ENCODE measurements at regions not wholly inside any gene's neighbourhood (a gene's known extent, or its start where the extent isn't known, plus 50 kb on each side); places are given as distances from the start of the nearest gene placed in this dataset.
A peak's percentile ranks its signal among the peaks of the same experiment; 100 is the strongest.

DNA sequence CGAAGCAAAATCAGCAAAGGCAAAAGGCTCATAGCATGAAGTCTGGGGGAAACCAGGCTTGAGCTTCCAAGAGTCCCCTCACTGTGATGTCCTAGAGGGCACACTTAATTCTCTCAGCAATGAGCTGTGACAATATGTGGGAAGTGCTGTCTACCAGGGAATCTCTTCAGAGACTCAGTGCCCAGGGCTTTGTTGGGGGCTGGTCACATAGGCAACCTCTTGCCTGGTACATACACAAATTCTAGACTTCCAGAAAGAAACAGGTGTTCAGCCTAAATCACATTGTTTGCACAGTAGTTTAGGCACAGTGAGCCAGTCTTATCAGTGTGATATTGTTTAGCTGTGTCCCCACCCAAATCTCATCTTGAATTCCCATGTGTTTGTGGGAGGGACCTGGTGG lies 400.5 kb downstream of the PRDM2 start:
- Histone ChIP-seq H3K4me3 (no peak overlapping the region), H3K4me1 (no peaks in the 10 kb centered on the region), H3K36me3 (no peaks in the 10 kb centered on the region), H3K27ac (replicated peaks in 1 of 4) (no peak overlapping the region), H3K9me3 (no peaks in the 10 kb centered on the region), H3K27me3 (peaks cover 0 to 6% (median 0%) of the 10 kb centered on the region in 4 donors)
- intact Hi-C loops (cut with DNase I): loop anchor here (10.0 kb wide), 2 partner anchors 134 to 944 kb away; no protein-coding TSS in a partner anchor
- peak; percentile 80 for DNase-seq (ENCODE audit: extremely low spot score)
- no CpG with 5 or more reads among the region's 1 CpG for WGBS
- TF ChIP-seq, protein P1, sequence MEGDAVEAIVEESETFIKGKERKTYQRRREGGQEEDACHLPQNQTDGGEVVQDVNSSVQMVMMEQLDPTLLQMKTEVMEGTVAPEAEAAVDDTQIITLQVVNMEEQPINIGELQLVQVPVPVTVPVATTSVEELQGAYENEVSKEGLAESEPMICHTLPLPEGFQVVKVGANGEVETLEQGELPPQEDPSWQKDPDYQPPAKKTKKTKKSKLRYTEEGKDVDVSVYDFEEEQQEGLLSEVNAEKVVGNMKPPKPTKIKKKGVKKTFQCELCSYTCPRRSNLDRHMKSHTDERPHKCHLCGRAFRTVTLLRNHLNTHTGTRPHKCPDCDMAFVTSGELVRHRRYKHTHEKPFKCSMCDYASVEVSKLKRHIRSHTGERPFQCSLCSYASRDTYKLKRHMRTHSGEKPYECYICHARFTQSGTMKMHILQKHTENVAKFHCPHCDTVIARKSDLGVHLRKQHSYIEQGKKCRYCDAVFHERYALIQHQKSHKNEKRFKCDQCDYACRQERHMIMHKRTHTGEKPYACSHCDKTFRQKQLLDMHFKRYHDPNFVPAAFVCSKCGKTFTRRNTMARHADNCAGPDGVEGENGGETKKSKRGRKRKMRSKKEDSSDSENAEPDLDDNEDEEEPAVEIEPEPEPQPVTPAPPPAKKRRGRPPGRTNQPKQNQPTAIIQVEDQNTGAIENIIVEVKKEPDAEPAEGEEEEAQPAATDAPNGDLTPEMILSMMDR (IDR thresholded peaks at IDR 0.05): no peak
- TF ChIP-seq POLR2AphosphoS5 (IDR thresholded peaks at IDR 0.05) (no peak), POLR2A (IDR thresholded peaks at IDR 0.05; ENCODE audit: low read depth) (no peak), EP300 (IDR thresholded peaks at IDR 0.05) (no peak)

DNA sequence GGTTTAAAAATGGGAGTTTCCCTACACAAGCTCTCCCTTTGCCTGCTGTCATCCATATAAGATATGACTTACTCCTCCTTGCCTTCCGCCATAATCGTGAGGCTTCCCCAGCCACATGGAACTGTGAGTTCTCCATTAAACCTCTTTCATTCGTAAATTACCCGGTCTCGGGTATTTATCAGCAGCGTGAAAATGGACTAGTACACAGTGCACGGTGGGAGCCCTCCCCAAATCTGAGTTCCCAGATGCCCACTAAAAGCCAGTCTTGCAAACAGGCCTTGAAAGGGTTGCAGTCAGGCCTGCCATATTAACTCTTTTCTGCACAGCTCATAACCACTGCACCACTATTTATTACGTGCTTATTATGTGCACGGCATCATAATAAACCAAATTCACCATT lies 400.9 kb downstream of the PRDM2 start:
- intact Hi-C loops (cut with DNase I): loop anchor here (10.0 kb wide), 2 partner anchors 134 to 944 kb away; no protein-coding TSS in a partner anchor
- H3K4me1 ChIP-seq: no peaks in the 10 kb centered on the region
- peak; percentile 42 for DNase-seq (ENCODE audit: extremely low spot score)
- H3K27me3 ChIP-seq: peaks cover 0 to 6% (median 0%) of the 10 kb centered on the region in 4 donors
- H3K4me3 ChIP-seq: no peak overlapping the region
- TF ChIP-seq POLR2A (IDR thresholded peaks at IDR 0.05; ENCODE audit: low read depth) (no peak), EP300 (IDR thresholded peaks at IDR 0.05) (no peak), POLR2AphosphoS5 (IDR thresholded peaks at IDR 0.05) (no peak)
- TF ChIP-seq, protein P1 (IDR thresholded peaks at IDR 0.05): no peak
- H3K9me3 ChIP-seq: no peaks in the 10 kb centered on the region
- no peak overlapping the region for H3K27ac ChIP-seq (replicated peaks in 1 of 4)
- no peaks in the 10 kb centered on the region for H3K36me3 ChIP-seq
- 88% methylated on average over 9 of the region's 9 CpGs for WGBS

DNA sequence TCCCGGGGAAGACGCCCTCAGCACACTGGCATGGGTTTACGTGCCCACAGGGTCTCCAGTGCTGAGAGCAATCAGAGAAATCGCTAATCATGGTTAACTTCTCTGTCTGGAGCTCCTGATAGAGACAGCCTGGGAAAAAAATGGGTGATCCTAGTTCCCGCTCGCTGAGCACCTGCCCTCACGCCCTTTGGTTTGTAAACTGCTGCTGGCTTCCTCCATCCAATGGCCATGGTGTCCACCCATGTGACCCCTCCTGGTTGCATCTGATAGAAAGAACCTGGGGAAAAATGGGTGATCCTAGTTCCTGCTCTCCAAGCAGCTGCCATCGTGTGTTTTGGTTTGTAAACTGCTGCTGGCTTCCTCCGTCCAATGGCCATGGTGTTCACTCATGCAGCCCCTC lies 402.2 kb downstream of the PRDM2 start:
- no peaks in the 10 kb centered on the region for H3K36me3 ChIP-seq
- H3K4me3 ChIP-seq: no peak overlapping the region
- no peaks in the 10 kb centered on the region for H3K9me3 ChIP-seq
- 91% methylated on average over 9 of the region's 9 CpGs for WGBS
- H3K4me1 ChIP-seq: no peaks in the 10 kb centered on the region
- peaks cover 0 to 6% (median 0%) of the 10 kb centered on the region in 4 donors for H3K27me3 ChIP-seq
- peak; percentile 68 for DNase-seq (ENCODE audit: extremely low spot score)
- no peak overlapping the region for H3K27ac ChIP-seq (replicated peaks in 1 of 4)
- TF ChIP-seq EP300 (IDR thresholded peaks at IDR 0.05) (no peak), POLR2AphosphoS5 (IDR thresholded peaks at IDR 0.05) (no peak), POLR2A (IDR thresholded peaks at IDR 0.05; ENCODE audit: low read depth) (no peak)
- TF ChIP-seq, protein P1 (IDR thresholded peaks at IDR 0.05): no peak
- intact Hi-C loops (cut with DNase I): loop anchor here (10.0 kb wide), 2 partner anchors 133 to 943 kb away; no protein-coding TSS in a partner anchor

DNA sequence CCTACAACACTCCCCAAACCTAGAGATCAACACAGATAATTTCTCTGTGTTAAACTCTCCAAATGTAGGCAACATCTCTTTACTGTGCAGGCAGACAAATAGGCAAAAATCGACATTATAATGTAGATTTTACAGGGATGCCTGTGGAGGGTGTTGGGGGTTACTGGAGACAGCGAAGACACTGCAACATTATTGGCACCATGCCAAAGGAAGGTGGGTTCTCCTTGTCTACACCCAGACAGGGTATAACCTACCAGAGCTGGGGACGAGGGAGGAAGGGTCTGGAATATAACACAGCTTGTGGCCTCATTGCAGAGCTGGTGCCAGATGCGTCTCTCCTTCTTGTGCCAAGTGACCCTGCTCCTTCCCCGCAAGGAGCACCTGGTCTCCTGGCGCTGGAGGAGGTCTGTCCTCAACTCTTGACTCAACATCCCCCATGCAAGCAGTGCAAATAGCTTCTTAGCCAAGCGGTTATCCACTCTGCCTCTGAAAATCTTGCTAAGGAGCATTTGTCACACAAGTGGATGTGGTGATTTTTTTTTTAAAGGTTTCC lies 404.0 kb downstream of the PRDM2 start:
- intact Hi-C loops (cut with DNase I): loop anchor here (10.0 kb wide), 2 partner anchors 131 to 941 kb away; no protein-coding TSS in a partner anchor
- 89% methylated on average over 7 of the region's 7 CpGs for WGBS
- TF ChIP-seq POLR2A (IDR thresholded peaks at IDR 0.05; ENCODE audit: low read depth): no peak
- TF ChIP-seq POLR2AphosphoS5 (IDR thresholded peaks at IDR 0.05): no peak
- TF ChIP-seq, protein P1 (IDR thresholded peaks at IDR 0.05): no peak
- TF ChIP-seq EP300 (IDR thresholded peaks at IDR 0.05): no peak
- Histone ChIP-seq H3K36me3 (no peaks in the 10 kb centered on the region), H3K4me1 (peaks cover 0 to 12% (median 12%) of the 10 kb centered on the region in 4 donors), H3K4me3 (no peak overlapping the region), H3K27me3 (peaks cover 0 to 6% (median 0%) of the 10 kb centered on the region in 4 donors), H3K9me3 (no peaks in the 10 kb centered on the region), H3K27ac (replicated peaks in 1 of 4) (no peak overlapping the region)
- peak; percentile 19 for DNase-seq (ENCODE audit: extremely low spot score)
